ENCODE measurements at regions not wholly inside any gene's neighbourhood (a gene's known extent, or its start where the extent isn't known, plus 50 kb on each side); places are given as distances from the start of the nearest gene placed in this dataset.

DNA sequence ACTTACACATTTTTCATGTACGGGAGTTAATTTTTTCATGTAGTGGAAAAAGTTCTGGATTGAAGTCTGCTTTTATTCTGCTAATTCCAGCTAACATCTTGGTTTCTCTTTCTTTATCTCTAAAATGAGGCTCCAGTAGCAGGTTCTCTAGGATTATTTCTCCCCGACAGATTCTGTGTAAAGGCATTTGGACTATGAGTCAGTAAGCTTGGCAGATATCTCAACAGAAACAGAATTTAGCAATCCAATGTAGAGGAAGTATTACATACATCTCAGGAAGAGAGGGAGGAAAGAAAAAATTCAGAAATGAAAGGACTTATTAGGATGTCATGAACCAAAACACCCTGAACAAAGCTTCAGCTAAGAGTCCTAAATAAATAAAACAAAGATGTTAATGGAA lies 1682.3 kb upstream of the TENM3 start:
- TF ChIP-seq CTCF (IDR thresholded peaks at IDR 0.05; ENCODE audit: low read length) (no peak), EZH2 (optimal IDR thresholded peaks at IDR 0.05; ENCODE audit: low read depth, low read length) (no peak)

Measured in MM.1S (cell line).